Liver (tissue), 3 donors: ENCODE measurements at regions not wholly inside any gene's neighbourhood (a gene's known extent, or its start where the extent isn't known, plus 50 kb on each side); places are given as distances from the start of the nearest gene placed in this dataset.

Experiments used
- ATF3 ChIP-seq: IDR thresholded peaks from 2 replicates; pipeline ENCODE4 v1.6.1; 2016; ENCODE audit warnings: antibody characterized with exemption
- GABPA ChIP-seq, 2 donors: IDR thresholded peaks in 1 of 2; conservative IDR thresholded peaks in 1 of 2; 2 replicates each; pipeline ENCODE4 v1.6.1; 2016; ENCODE audit warnings: antibody characterized with exemption in 2 of 2, mild to moderate bottlenecking in 1 of 2, moderate library complexity in 1 of 2
- YY1 ChIP-seq: IDR thresholded peaks from 2 replicates; pipeline ENCODE4 v1.6.1; 2016; ENCODE audit warnings: antibody characterized with exemption, mild to moderate bottlenecking
- TF ChIP-seq, protein P1 (sequence below): fragments of 150-350 bp; IDR thresholded peaks from 2 replicates; pipeline ENCODE4 v1.5.1; 2017; ENCODE audit warnings: improper control_type of control experiment, low read depth, low read length; ENCODE audit not compliant: missing input control
- TF ChIP-seq, protein P2 (sequence below): IDR thresholded peaks from 2 replicates; pipeline ENCODE4 v1.6.1; 2016; ENCODE audit warnings: antibody characterized with exemption
- donor health status: healthy.
- donor health status: healthy.

DNA sequence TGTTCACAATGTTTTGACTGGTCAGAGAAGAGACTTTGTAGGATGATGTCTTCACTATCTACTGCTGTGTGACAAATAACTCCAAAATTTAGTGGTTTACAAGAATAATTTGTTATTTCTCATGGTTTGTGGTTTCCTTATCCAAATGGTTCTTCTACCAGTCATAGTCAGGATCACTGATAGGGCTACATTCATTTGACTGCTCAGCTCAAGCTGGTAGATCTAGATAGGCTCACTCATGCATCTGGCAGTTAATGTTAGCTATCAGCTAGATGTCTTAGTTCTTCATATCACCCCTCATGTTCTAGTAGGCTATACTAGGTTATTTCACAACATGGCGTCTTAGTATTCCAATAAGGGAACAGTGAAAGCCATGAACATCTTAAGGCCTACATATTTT lies 131.0 kb downstream of the ID4 start:
- TF ChIP-seq, protein P1, sequence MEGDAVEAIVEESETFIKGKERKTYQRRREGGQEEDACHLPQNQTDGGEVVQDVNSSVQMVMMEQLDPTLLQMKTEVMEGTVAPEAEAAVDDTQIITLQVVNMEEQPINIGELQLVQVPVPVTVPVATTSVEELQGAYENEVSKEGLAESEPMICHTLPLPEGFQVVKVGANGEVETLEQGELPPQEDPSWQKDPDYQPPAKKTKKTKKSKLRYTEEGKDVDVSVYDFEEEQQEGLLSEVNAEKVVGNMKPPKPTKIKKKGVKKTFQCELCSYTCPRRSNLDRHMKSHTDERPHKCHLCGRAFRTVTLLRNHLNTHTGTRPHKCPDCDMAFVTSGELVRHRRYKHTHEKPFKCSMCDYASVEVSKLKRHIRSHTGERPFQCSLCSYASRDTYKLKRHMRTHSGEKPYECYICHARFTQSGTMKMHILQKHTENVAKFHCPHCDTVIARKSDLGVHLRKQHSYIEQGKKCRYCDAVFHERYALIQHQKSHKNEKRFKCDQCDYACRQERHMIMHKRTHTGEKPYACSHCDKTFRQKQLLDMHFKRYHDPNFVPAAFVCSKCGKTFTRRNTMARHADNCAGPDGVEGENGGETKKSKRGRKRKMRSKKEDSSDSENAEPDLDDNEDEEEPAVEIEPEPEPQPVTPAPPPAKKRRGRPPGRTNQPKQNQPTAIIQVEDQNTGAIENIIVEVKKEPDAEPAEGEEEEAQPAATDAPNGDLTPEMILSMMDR: no peak
- TF ChIP-seq GABPA (IDR thresholded peaks at IDR 0.05 in 1 of 2, conservative IDR thresholded peaks at IDR 0.05 in 1 of 2) (no peak), YY1 (no peak), ATF3 (no peak)
- TF ChIP-seq, protein P2, sequence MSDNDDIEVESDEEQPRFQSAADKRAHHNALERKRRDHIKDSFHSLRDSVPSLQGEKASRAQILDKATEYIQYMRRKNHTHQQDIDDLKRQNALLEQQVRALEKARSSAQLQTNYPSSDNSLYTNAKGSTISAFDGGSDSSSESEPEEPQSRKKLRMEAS: no peak
